WTC11 (cell line): ENCODE measurements at regions not wholly inside any gene's neighbourhood (a gene's known extent, or its start where the extent isn't known, plus 50 kb on each side); places are given as distances from the start of the nearest gene placed in this dataset.
A peak's percentile ranks its signal among the peaks of the same experiment; 100 is the strongest.

Source experiments
- ATAC-seq: fragments of 200-7000 bp; cut with Tn5 transposase; 2 replicates; pipeline ENCODE4 v1.10.0; 2021; ENCODE audit warnings: mild to moderate bottlenecking, moderate library complexity
- CTCF ChIA-PET: fragments of 300-600 bp; sonication (Branson Sonifier 250); formaldehyde crosslinking; loops from one replicate; lab custom pipeline; 2021; ENCODE audit warnings: antibody characterized with exemption; lab: Charles Lee
- POLR2A ChIA-PET: fragments of 350-600 bp; sonication (Branson Sonifier 250); formaldehyde crosslinking; loops from one replicate; lab custom pipeline; 2021; ENCODE audit warnings: antibody characterized with exemption; lab: Charles Lee
- DNase-seq: peaks from one replicate; pipeline ENCODE4 v3.0.0; 2021; ENCODE audit warnings: low spot score
- H3K27ac Mint-ChIP-seq: 2 replicates; pipeline ENCODE4 v1.8.0; 2021; ENCODE audit warnings: mixed read lengths
- H3K27me3 Mint-ChIP-seq: 2 replicates; pipeline ENCODE4 v1.8.0; 2021; ENCODE audit warnings: low read depth, mild to moderate bottlenecking, moderate library complexity, mixed read lengths
- H3K36me3 Mint-ChIP-seq: 2 replicates; pipeline ENCODE4 v1.8.0; 2021; ENCODE audit warnings: mixed read lengths
- H3K4me1 Mint-ChIP-seq: 2 replicates; pipeline ENCODE4 v1.8.0; 2022; ENCODE audit warnings: mixed read lengths
- H3K4me3 Mint-ChIP-seq: 2 replicates; pipeline ENCODE4 v1.8.0; 2021; ENCODE audit warnings: mild to moderate bottlenecking, moderate library complexity, mixed read lengths
- H3K9me3 Mint-ChIP-seq: 2 replicates; pipeline ENCODE4 v1.8.0; 2021; ENCODE audit warnings: mixed read lengths
- ATF2 ChIP-seq: sonication (generic); formaldehyde crosslinking; IDR thresholded peaks from 2 replicates; pipeline ENCODE4 v1.8.1; 2022; ENCODE audit warnings: low read depth, missing genetic modification reagents, borderline replicate concordance
- CTCF ChIP-seq: fragments of 200-600 bp; IDR thresholded peaks from 2 replicates; pipeline ENCODE4 v1.8.0; 2022; ENCODE audit warnings: antibody characterized with exemption
- E2F4 ChIP-seq: sonication (generic); formaldehyde crosslinking; IDR thresholded peaks from 2 replicates; pipeline ENCODE4 v1.8.1; 2022; ENCODE audit warnings: low read depth, mild to moderate bottlenecking, moderate library complexity, missing genetic modification reagents, borderline replicate concordance
- FOXP4 ChIP-seq: sonication (generic); formaldehyde crosslinking; IDR thresholded peaks from 2 replicates; pipeline ENCODE4 v1.8.0; 2022; ENCODE audit warnings: mild to moderate bottlenecking, missing genetic modification reagents
- GABPB1 ChIP-seq: sonication (generic); formaldehyde crosslinking; IDR thresholded peaks from 2 replicates; pipeline ENCODE4 v1.8.1; 2023; ENCODE audit warnings: mild to moderate bottlenecking, missing genetic modification reagents
- GRHL2 ChIP-seq: fragments of 250-450 bp; sonication (Bioruptor Pico); IDR thresholded peaks from 2 replicates; pipeline ENCODE4 v1.8.0; 2022; ENCODE audit warnings: mild to moderate bottlenecking, moderate library complexity; ENCODE audit not compliant: insufficient replicate concordance, severe bottlenecking
- MXD4 ChIP-seq: fragments of 250-450 bp; sonication (Bioruptor Pico); IDR thresholded peaks from 2 replicates; pipeline ENCODE4 v1.8.0; 2021; ENCODE audit warnings: mild to moderate bottlenecking, moderate library complexity, borderline replicate concordance
- NR3C1 ChIP-seq: sonication (generic); formaldehyde crosslinking; conservative IDR thresholded peaks from 2 replicates; pipeline ENCODE4 v1.8.1; 2023; ENCODE audit warnings: low read depth, mild to moderate bottlenecking, missing genetic modification reagents
- RELA ChIP-seq: sonication (generic); formaldehyde crosslinking; IDR thresholded peaks from 2 replicates; pipeline ENCODE4 v1.8.1; 2022; ENCODE audit warnings: missing genetic modification reagents, mild to moderate bottlenecking, borderline replicate concordance
- SMAD3 ChIP-seq: sonication (generic); formaldehyde crosslinking; IDR thresholded peaks from 2 replicates; pipeline ENCODE4 v1.8.0; 2022; ENCODE audit warnings: missing genetic modification reagents, mild to moderate bottlenecking, borderline replicate concordance
- SP1 ChIP-seq: sonication (generic); formaldehyde crosslinking; conservative IDR thresholded peaks from 2 replicates; pipeline ENCODE4 v1.8.1; 2022; ENCODE audit warnings: missing genetic modification reagents
- ZNF425 ChIP-seq: fragments of 250-450 bp; sonication (Bioruptor Pico); conservative IDR thresholded peaks from 2 replicates; pipeline ENCODE4 v1.9.0; 2021; ENCODE audit warnings: mild to moderate bottlenecking
- ZNF671 ChIP-seq: fragments of 250-450 bp; sonication (Bioruptor Pico); IDR thresholded peaks from 2 replicates; pipeline ENCODE4 v1.8.0; 2021; ENCODE audit warnings: mild to moderate bottlenecking
- TF ChIP-seq, protein P1 (sequence below): sonication (generic); formaldehyde crosslinking; IDR thresholded peaks from 2 replicates; pipeline ENCODE4 v1.8.1; 2023; ENCODE audit warnings: mild to moderate bottlenecking, moderate library complexity, missing genetic modification reagents
- TF ChIP-seq, protein P2 (sequence below): sonication (generic); formaldehyde crosslinking; IDR thresholded peaks from 2 replicates; pipeline ENCODE4 v1.8.0; 2022; ENCODE audit warnings: mild to moderate bottlenecking, missing genetic modification reagents

- Mint-ChIP-seq H3K27ac (peak overlapping the region; percentile 71), H3K9me3 (no peaks in the 10 kb centered on the region), H3K4me1 (peaks cover 22% of the 10 kb centered on the region), H3K4me3 (no peak overlapping the region), H3K27me3 (no peaks in the 10 kb centered on the region), H3K36me3 (no peaks in the 10 kb centered on the region)
- TF ChIP-seq ZNF425 (CRISPR knock-in tag) (no peak), RELA (CRISPR knock-in tag) (no peak), ZNF671 (CRISPR knock-in tag) (no peak), GRHL2 (no peak), MXD4 (CRISPR knock-in tag) (no peak), CTCF (no peak)
- TF ChIP-seq, protein P1, sequence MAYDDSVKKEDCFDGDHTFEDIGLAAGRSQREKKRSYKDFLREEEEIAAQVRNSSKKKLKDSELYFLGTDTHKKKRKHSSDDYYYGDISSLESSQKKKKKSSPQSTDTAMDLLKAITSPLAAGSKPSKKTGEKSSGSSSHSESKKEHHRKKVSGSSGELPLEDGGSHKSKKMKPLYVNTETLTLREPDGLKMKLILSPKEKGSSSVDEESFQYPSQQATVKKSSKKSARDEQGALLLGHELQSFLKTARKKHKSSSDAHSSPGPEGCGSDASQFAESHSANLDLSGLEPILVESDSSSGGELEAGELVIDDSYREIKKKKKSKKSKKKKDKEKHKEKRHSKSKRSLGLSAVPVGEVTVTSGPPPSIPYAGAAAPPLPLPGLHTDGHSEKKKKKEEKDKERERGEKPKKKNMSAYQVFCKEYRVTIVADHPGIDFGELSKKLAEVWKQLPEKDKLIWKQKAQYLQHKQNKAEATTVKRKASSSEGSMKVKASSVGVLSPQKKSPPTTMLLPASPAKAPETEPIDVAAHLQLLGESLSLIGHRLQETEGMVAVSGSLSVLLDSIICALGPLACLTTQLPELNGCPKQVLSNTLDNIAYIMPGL (CRISPR knock-in tag) = no peak
- POLR2A ChIA-PET = no interaction called here
- no peak for DNase-seq
- CTCF ChIA-PET = interaction anchor here (1.1 kb wide), 1 partner anchor 19 kb away, joined by 7 read pairs; no protein-coding TSS in a partner anchor
- ATAC-seq = no peak
These were observed 76.2 kb downstream of the CYRIA start for GRCh38 chr2:16589465-16589864.

GRCh38 chr2:16588565-16588964 is 77.1 kb downstream of the CYRIA start:
- no peak for TF ChIP-seq NR3C1 (CRISPR knock-in tag)
- no peak for TF ChIP-seq ATF2 (CRISPR knock-in tag)
- TF ChIP-seq, protein P2, sequence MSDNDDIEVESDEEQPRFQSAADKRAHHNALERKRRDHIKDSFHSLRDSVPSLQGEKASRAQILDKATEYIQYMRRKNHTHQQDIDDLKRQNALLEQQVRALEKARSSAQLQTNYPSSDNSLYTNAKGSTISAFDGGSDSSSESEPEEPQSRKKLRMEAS (CRISPR knock-in tag) = no peak
- TF ChIP-seq SP1 (CRISPR knock-in tag) = no peak
- no peak for TF ChIP-seq E2F4 (CRISPR knock-in tag)
- no peak for TF ChIP-seq GABPB1
- TF ChIP-seq FOXP4 = no peak
- no peak for TF ChIP-seq SMAD3 (CRISPR knock-in tag)
- TF ChIP-seq, all 79 proteins: peak for 0
- H3K4me3 Mint-ChIP-seq = no peak overlapping the region
- no peaks in the 10 kb centered on the region for H3K27me3 Mint-ChIP-seq
- DNase-seq (no peak), ATAC-seq (peak; percentile 83)
- ChIA-PET POLR2A (no interaction called here), CTCF (interaction anchor here (0.8 to 1.1 kb wide), 2 partner anchors 20 to 63 kb away, joined by 5 to 7 read pairs; no protein-coding TSS in a partner anchor)
- peaks cover 22% of the 10 kb centered on the region for H3K4me1 Mint-ChIP-seq
- H3K36me3 Mint-ChIP-seq = no peaks in the 10 kb centered on the region
- H3K9me3 Mint-ChIP-seq = no peaks in the 10 kb centered on the region
- H3K27ac Mint-ChIP-seq = peak overlapping the region; percentile 71
